K562 (cell line): ENCODE measurements at regions not wholly inside any gene's neighbourhood (a gene's known extent, or its start where the extent isn't known, plus 50 kb on each side); places are given as distances from the start of the nearest gene placed in this dataset.

Experiments
- ATAC-seq: fragments of 200-7000 bp; cut with Tn5 transposase; 3 replicates; pipeline ENCODE4 v1.9.1; 2020; ENCODE audit warnings: moderate library complexity
- BruUV-seq: library from RNA; stranded (reverse); fragments of 400-500 nt; replicated peaks from 2 replicates; lab custom pipeline; 2021; lab: Mats Ljungman, UMichigan
- CTCF ChIA-PET: fragments of 300-600 bp; formaldehyde crosslinking; extraction: SDS; loops from one replicate; lab custom pipeline; 2021; ENCODE audit warnings: low intra/inter-chr PET ratio; lab: Yijun Ruan, JAX
- POLR2A ChIA-PET: fragments of 300-600, 350-650 bp; sonication (Branson Sonifier 250); formaldehyde crosslinking; extraction: SDS; loops from one replicate; lab custom pipeline; 2021; ENCODE audit warnings: antibody characterized with exemption, inconsistent platforms; lab: Yijun Ruan, JAX
- DNase-seq, 4 experiments: peaks; one replicate each; pipeline versions ENCODE4 v3.0.0 to v3.0.0-alpha.2; 2011 to 2018; ENCODE audit warnings: low spot score in 3 of 4, mixed read lengths in 3 of 4; ENCODE audit errors: extremely low read depth in 1 of 4
- FAIRE-seq: peaks from 2 replicates; lab custom pipeline; 2011; peaks lifted over from hg19 to GRCh38; lab: Jason Lieb, UNC
- H2AFZ ChIP-seq: 2 replicates; pipeline ENCODE4 v1.6.0; 2011; ENCODE audit warnings: low read depth, low read length, control low read depth, inconsistent platforms
- H3K27ac ChIP-seq: fragments of 200-600 bp; 3 replicates; pipeline ENCODE4 v1.8.0; 2011; ENCODE audit warnings: low read depth, mild to moderate bottlenecking, control low read depth, inconsistent platforms, low read length, moderate library complexity, mixed read lengths; ENCODE audit errors: extremely low read depth
- H3K27me3 ChIP-seq, 2 experiments: fragments of 300-600 bp in 1 of 2; 2 replicates in 1 of 2; 3 replicates in 1 of 2; pipeline versions ENCODE4 v1.6.0 to v1.8.0; 2011; ENCODE audit warnings: inconsistent platforms in 2 of 2, low read length in 2 of 2, mild to moderate bottlenecking in 1 of 2, mixed read lengths in 1 of 2, moderate library complexity in 1 of 2; ENCODE audit not compliant: control insufficient read depth in 2 of 2, insufficient read depth in 2 of 2
- H3K36me3 ChIP-seq: fragments of 300-600 bp; 3 replicates; pipeline ENCODE4 v1.8.0; 2011; ENCODE audit warnings: mild to moderate bottlenecking, low read length, inconsistent platforms; ENCODE audit not compliant: control insufficient read depth, insufficient read depth
- H3K4me1 ChIP-seq, 2 experiments: fragments of 200-600 bp in 1 of 2; replicated peaks in 1 of 2; 2 replicates in 1 of 2; 3 replicates in 1 of 2; pipeline versions ENCODE4 v1.5.1 to v1.8.0; 2011; ENCODE audit warnings: inconsistent platforms in 2 of 2, low read length in 2 of 2, mild to moderate bottlenecking in 1 of 2, mixed read lengths in 1 of 2, moderate library complexity in 1 of 2; ENCODE audit not compliant: control insufficient read depth in 2 of 2, insufficient read depth in 2 of 2
- H3K4me2 ChIP-seq: 2 replicates; pipeline ENCODE4 v1.6.1; 2011; ENCODE audit warnings: low read length, control low read depth, inconsistent platforms, mixed read lengths; ENCODE audit not compliant: insufficient read depth
- H3K4me3 ChIP-seq: fragments of 200-600 bp; sonication (generic), shearing (Covaris generic); 2 replicates; pipeline ENCODE4 v1.5.1; 2016; ENCODE audit warnings: control low read depth, inconsistent platforms
- H3K79me2 ChIP-seq: fragments of 200-600 bp; 3 replicates; pipeline ENCODE4 v1.8.0; 2011; ENCODE audit warnings: low read length, inconsistent platforms; ENCODE audit not compliant: control insufficient read depth, insufficient read depth
- H3K9ac ChIP-seq, 2 experiments: 2 replicates each; pipeline versions ENCODE4 v1.6.0 to v1.6.1; 2011; ENCODE audit warnings: low read depth in 2 of 2, low read length in 2 of 2, control low read depth in 1 of 2, inconsistent platforms in 1 of 2, mild to moderate bottlenecking in 1 of 2, mixed read lengths in 1 of 2; ENCODE audit not compliant: insufficient read depth in 1 of 2
- H3K9me1 ChIP-seq: one replicate; pipeline ENCODE4 v1.6.0; 2011; ENCODE audit warnings: inconsistent platforms, mild to moderate bottlenecking, low read length, moderate library complexity; ENCODE audit not compliant: control insufficient read depth, insufficient read depth
- H3K9me3 ChIP-seq: replicated peaks from 2 replicates; pipeline ENCODE4 v1.5.1; 2011; ENCODE audit warnings: low read depth, low read length, inconsistent platforms; ENCODE audit not compliant: control insufficient read depth, insufficient read depth
- H4K20me1 ChIP-seq: replicated peaks from 2 replicates; pipeline ENCODE4 v1.6.1; 2011; ENCODE audit warnings: low read length, inconsistent platforms, mixed read lengths; ENCODE audit not compliant: control insufficient read depth, insufficient read depth
- DNMT1 ChIP-seq: fragments of 450-650 bp; IDR thresholded peaks from 2 replicates; pipeline ENCODE4 v1.6.1; 2016; ENCODE audit warnings: antibody characterized with exemption, mild to moderate bottlenecking
- FOXJ2 ChIP-seq: fragments of 200-800 bp; sonication (Bioruptor generic); IDR thresholded peaks from 2 replicates; pipeline ENCODE4 v1.6.1; 2016; ENCODE audit warnings: missing genetic modification characterization, missing compliant biosample characterization
- GTF2A2 ChIP-seq: IDR thresholded peaks from 2 replicates; pipeline ENCODE4 v1.6.1; 2016; ENCODE audit warnings: mild to moderate bottlenecking, missing genetic modification characterization, missing compliant biosample characterization
- KDM1A ChIP-seq, 2 experiments: fragments of 450-650 bp; IDR thresholded peaks; 2 replicates each; pipeline ENCODE4 v1.6.1; 2016; ENCODE audit warnings: mild to moderate bottlenecking in 2 of 2
- PHF21A ChIP-seq: fragments of 450-650 bp; IDR thresholded peaks from 2 replicates; pipeline ENCODE4 v1.6.1; 2017; ENCODE audit warnings: low read depth, borderline replicate concordance
- RBM39 ChIP-seq: fragments of 200-400 bp; formaldehyde crosslinking; optimal IDR thresholded peaks from 2 replicates; pipeline ENCODE3; 2018; ENCODE audit warnings: low read depth, low read length
- SRSF9 ChIP-seq: fragments of 200-400 bp; formaldehyde crosslinking; IDR thresholded peaks from 2 replicates; pipeline ENCODE4 v1.6.1; 2017; ENCODE audit warnings: low read depth, low read length, borderline replicate concordance
- ZFP36 ChIP-seq: fragments of 150-350 bp; IDR thresholded peaks from 2 replicates; pipeline ENCODE4 v1.6.1; 2018; ENCODE audit warnings: low read length, low read depth; ENCODE audit not compliant: partially characterized antibody
- ZNF133 ChIP-seq: fragments of 250-450 bp; sonication (Bioruptor Pico); IDR thresholded peaks from 2 replicates; pipeline ENCODE4 v1.4.0; 2020; ENCODE audit warnings: mild to moderate bottlenecking
- ZNF263 ChIP-seq: sonication (generic); formaldehyde crosslinking; IDR thresholded peaks from 2 replicates; pipeline ENCODE4 v1.8.0; 2022; ENCODE audit warnings: mild to moderate bottlenecking, missing genetic modification reagents, borderline replicate concordance
- ZNF77 ChIP-seq: fragments of 250-450 bp; sonication (Bioruptor Pico); IDR thresholded peaks from 2 replicates; pipeline ENCODE4 v1.5.0; 2020
- ZNF785 ChIP-seq: fragments of 250-450 bp; sonication (Bioruptor Pico); IDR thresholded peaks from 2 replicates; pipeline ENCODE4 v1.4.0; 2020; ENCODE audit warnings: mild to moderate bottlenecking
- WGBS: fragments of 100-300 bp; shearing (Covaris generic); methylation state at CpG from one replicate; pipeline ENCODE4 v1.1.6; 2016; ENCODE audit warnings: low coverage, mixed read lengths; ENCODE audit not compliant: insufficient coverage; ENCODE audit errors: missing lambda C conversion rate; 5-methylcytosine and 5-hydroxymethylcytosine counted together
- in situ Hi-C: fragments of 300-500 bp; cut with MboI; formaldehyde crosslinking; loops from 4 replicates; pipeline ENCODE4 v1.15.0; 2018; ENCODE audit warnings: inconsistent platforms, mixed read lengths
- intact Hi-C: fragments of 100-400 bp; cut with micrococcal nuclease; formaldehyde crosslinking; loops from 2 replicates; pipeline ENCODE4 v1.14.2; 2022

- Histone ChIP-seq H3K9ac (no peak overlapping the region), H2AFZ (no peak overlapping the region), H4K20me1 (no peaks in the 10 kb centered on the region), H3K9me3 (no peaks in the 10 kb centered on the region; the same call in 1 of the 2 replicates), H3K4me3 (no peak overlapping the region), H3K4me2 (no peak overlapping the region), H3K27me3 (no peaks in the 10 kb centered on the region), H3K9me1 (no peaks in the 10 kb centered on the region), H3K79me2 (no peaks in the 10 kb centered on the region), H3K4me1 (no peaks in the 10 kb centered on the region), H3K27ac (no peak overlapping the region), H3K36me3 (no peaks in the 10 kb centered on the region)
- FAIRE-seq (no peak), ATAC-seq (no peak), DNase-seq (no peak)
- ChIA-PET POLR2A (no interaction called here), CTCF (no interaction called here)
- intact Hi-C loops = no loop called here
- in situ Hi-C loops = no loop called here
- TF ChIP-seq ZFP36 (no peak), ZNF263 (CRISPR knock-in tag) (no peak), GTF2A2 (no peak), ZNF785 (CRISPR knock-in tag) (no peak), RBM39 (no peak), ZNF133 (CRISPR knock-in tag) (no peak), DNMT1 (no peak), SRSF9 (no peak)
- WGBS = 0% methylated on average over 4 of the region's 4 CpGs
- no TSS peak for BruUV-seq
Measured at GRCh38 chr13:85651440-85651839, 147.8 kb downstream of the SLITRK6 start.

- ChIA-PET CTCF (no interaction called here), POLR2A (no interaction called here)
- no TSS peak for BruUV-seq
- H3K4me3 ChIP-seq = no peak overlapping the region
- no peak overlapping the region for H3K9ac ChIP-seq
- no peaks in the 10 kb centered on the region for H4K20me1 ChIP-seq
- no peaks in the 10 kb centered on the region for H3K36me3 ChIP-seq
- in situ Hi-C loops (no loop called here), intact Hi-C loops (no loop called here)
- no peaks in the 10 kb centered on the region for H3K4me1 ChIP-seq
- H3K27ac ChIP-seq = no peak overlapping the region
- FAIRE-seq = no peak
- no peak overlapping the region for H2AFZ ChIP-seq
- 6% methylated on average over 2 of the region's 2 CpGs for WGBS
- no peaks in the 10 kb centered on the region; the same call in 1 of the 2 replicates for H3K9me3 ChIP-seq
- no peak for TF ChIP-seq KDM1A (IDR thresholded peaks at IDR 0.05)
- no peak for TF ChIP-seq FOXJ2 (tag)
- TF ChIP-seq PHF21A = no peak
- TF ChIP-seq ZNF77 = no peak
- no peaks in the 10 kb centered on the region for H3K27me3 ChIP-seq
- no peak for DNase-seq
- H3K79me2 ChIP-seq = no peaks in the 10 kb centered on the region
- ATAC-seq = no peak
- H3K4me2 ChIP-seq = no peak overlapping the region
- no peaks in the 10 kb centered on the region for H3K9me1 ChIP-seq
Measured at GRCh38 chr13:85650613-85651012, 148.6 kb downstream of the SLITRK6 start.
